ENCODE measurements at regions not wholly inside any gene's neighbourhood (a gene's known extent, or its start where the extent isn't known, plus 50 kb on each side); places are given as distances from the start of the nearest gene placed in this dataset.
"Not testable (repeated sequence)": the region's sequence is repeated elsewhere in the genome, so short reads cannot be mapped to it uniquely, and the experiment has no call there.

GRCh38 chr7:65789943-65790342 is 82.9 kb upstream of the VKORC1L1 start:
- H3K36me3 Mint-ChIP-seq, DNase-seq, H3K9me3 Mint-ChIP-seq, POLR2A ChIA-PET, H3K4me1 Mint-ChIP-seq, ATAC-seq, H3K27ac Mint-ChIP-seq, H3K4me3 Mint-ChIP-seq, H3K27me3 Mint-ChIP-seq: not testable (repeated sequence)

- H3K27ac Mint-ChIP-seq, H3K4me1 Mint-ChIP-seq, ATAC-seq, H3K4me3 Mint-ChIP-seq, H3K9me3 Mint-ChIP-seq, H3K36me3 Mint-ChIP-seq, DNase-seq, POLR2A ChIA-PET, H3K27me3 Mint-ChIP-seq: not testable (repeated sequence)
Observed at GRCh38 chr7:65791788-65792187, 81.1 kb upstream of the VKORC1L1 start.

- DNase-seq, H3K9me3 Mint-ChIP-seq, POLR2A ChIA-PET, ATAC-seq, H3K27me3 Mint-ChIP-seq, H3K36me3 Mint-ChIP-seq, H3K4me1 Mint-ChIP-seq, H3K4me3 Mint-ChIP-seq, H3K27ac Mint-ChIP-seq: not testable (repeated sequence)
Observed at GRCh38 chr7:65792726-65793125, 80.1 kb upstream of the VKORC1L1 start.

- H3K4me1 Mint-ChIP-seq, DNase-seq, ATAC-seq, H3K4me3 Mint-ChIP-seq, H3K9me3 Mint-ChIP-seq, H3K36me3 Mint-ChIP-seq, POLR2A ChIA-PET, H3K27me3 Mint-ChIP-seq: not testable (repeated sequence)
- H3K27ac Mint-ChIP-seq, result peak overlapping the region in 1 of 10 donors; percentile 58
Observed at GRCh38 chr7:65794671-65795391, 78.0 kb upstream of the VKORC1L1 start.

- H3K27me3 Mint-ChIP-seq, POLR2A ChIA-PET, H3K36me3 Mint-ChIP-seq, H3K9me3 Mint-ChIP-seq, DNase-seq, H3K4me1 Mint-ChIP-seq, H3K27ac Mint-ChIP-seq, H3K4me3 Mint-ChIP-seq, ATAC-seq: not testable (repeated sequence)
Observed at GRCh38 chr7:65795392-65795716, 77.5 kb upstream of the VKORC1L1 start.

- POLR2A ChIA-PET, result no interaction called here
- no peak overlapping the region for H3K4me3 Mint-ChIP-seq
- H3K27me3 Mint-ChIP-seq, result no peaks in the 10 kb centered on the region
- no peak overlapping the region for H3K27ac Mint-ChIP-seq
- DNase-seq, result no peak
- peaks cover 0 to 7% (median 3%) of the 10 kb centered on the region in 4 donors for H3K4me1 Mint-ChIP-seq
- H3K9me3 Mint-ChIP-seq, result no peaks in the 10 kb centered on the region
- ATAC-seq, result no peak
- peaks cover 0 to 7% (median 4%) of the 10 kb centered on the region in 3 donors for H3K36me3 Mint-ChIP-seq
Observed at GRCh38 chr7:65796205-65796604, 76.7 kb upstream of the VKORC1L1 start.

- H3K9me3 Mint-ChIP-seq, H3K4me3 Mint-ChIP-seq, POLR2A ChIA-PET, H3K27ac Mint-ChIP-seq, H3K36me3 Mint-ChIP-seq, ATAC-seq, DNase-seq, H3K27me3 Mint-ChIP-seq, H3K4me1 Mint-ChIP-seq: not testable (repeated sequence)
Observed at GRCh38 chr7:65797086-65797485, 75.8 kb upstream of the VKORC1L1 start.

- ATAC-seq, H3K27ac Mint-ChIP-seq, H3K27me3 Mint-ChIP-seq, H3K4me1 Mint-ChIP-seq, H3K36me3 Mint-ChIP-seq, POLR2A ChIA-PET, H3K9me3 Mint-ChIP-seq, DNase-seq, H3K4me3 Mint-ChIP-seq: not testable (repeated sequence)
Observed at GRCh38 chr7:65797566-65797965, 75.3 kb upstream of the VKORC1L1 start.

- no peaks in the 10 kb centered on the region for H3K27me3 Mint-ChIP-seq
- no peaks in the 10 kb centered on the region for H3K9me3 Mint-ChIP-seq
- H3K4me1 Mint-ChIP-seq, result peaks cover 0 to 7% (median 3%) of the 10 kb centered on the region in 4 donors
- POLR2A ChIA-PET, result no interaction called here
- H3K4me3 Mint-ChIP-seq, result no peak overlapping the region
- peaks cover 0 to 7% (median 4%) of the 10 kb centered on the region in 3 donors for H3K36me3 Mint-ChIP-seq
- no peak for DNase-seq
- ATAC-seq, result no peak
- peak overlapping the region in 2 of 10 donors; percentile 5 to 21 for H3K27ac Mint-ChIP-seq
Observed at GRCh38 chr7:65798111-65799075, 74.5 kb upstream of the VKORC1L1 start.

GRCh38 chr7:65800191-65800590 is 72.7 kb upstream of the VKORC1L1 start:
- H3K4me1 Mint-ChIP-seq, H3K36me3 Mint-ChIP-seq, H3K27me3 Mint-ChIP-seq, ATAC-seq, POLR2A ChIA-PET, H3K4me3 Mint-ChIP-seq, DNase-seq, H3K9me3 Mint-ChIP-seq, H3K27ac Mint-ChIP-seq: not testable (repeated sequence)

GRCh38 chr7:65800890-65801341 is 72.0 kb upstream of the VKORC1L1 start:
- Mint-ChIP-seq H3K36me3 (peaks cover 0 to 7% (median 6%) of the 10 kb centered on the region in 3 donors), H3K4me3 (no peak overlapping the region), H3K9me3 (no peaks in the 10 kb centered on the region), H3K4me1 (peaks cover 0 to 7% (median 3%) of the 10 kb centered on the region in 4 donors), H3K27ac (no peak overlapping the region), H3K27me3 (no peaks in the 10 kb centered on the region)
- ATAC-seq (no peak), DNase-seq (no peak)
- POLR2A ChIA-PET, result no interaction called here

- no peak overlapping the region for H3K4me3 Mint-ChIP-seq
- no peak for ATAC-seq
Observed at GRCh38 chr7:65804887-65805286, 68.0 kb upstream of the VKORC1L1 start.

GRCh38 chr7:65807067-65807466 is 65.8 kb upstream of the VKORC1L1 start:
- H3K4me1 Mint-ChIP-seq, DNase-seq, ATAC-seq, H3K9me3 Mint-ChIP-seq, POLR2A ChIA-PET, H3K27me3 Mint-ChIP-seq, H3K4me3 Mint-ChIP-seq: not testable (repeated sequence)
- peak overlapping the region in 1 of 10 donors; percentile 24 for H3K27ac Mint-ChIP-seq
- H3K36me3 Mint-ChIP-seq, result peaks cover 5 to 12% (median 10%) of the 10 kb centered on the region in 3 donors

More at GRCh38 chr7:65804887-65805286, 68.0 kb upstream of the VKORC1L1 start:
- H3K9me3 Mint-ChIP-seq, result peaks cover 0 to 9% (median 1%) of the 10 kb centered on the region in 9 donors
- H3K36me3 Mint-ChIP-seq, result peaks cover 5 to 9% (median 7%) of the 10 kb centered on the region in 3 donors
- H3K27me3 Mint-ChIP-seq, result no peaks in the 10 kb centered on the region
- no peak for DNase-seq
- no peaks in the 10 kb centered on the region for H3K4me1 Mint-ChIP-seq
- H3K27ac Mint-ChIP-seq, result peak overlapping the region in 2 of 10 donors; percentile 11 to 33
- POLR2A ChIA-PET, result no interaction called here

Data from naive thymus-derived CD8-positive, alpha-beta T cell (primary cell).